Neural cell (in vitro differentiated cells): ENCODE measurements at regions not wholly inside any gene's neighbourhood (a gene's known extent, or its start where the extent isn't known, plus 50 kb on each side); places are given as distances from the start of the nearest gene placed in this dataset.

Source experiments
- H2AFZ ChIP-seq: fragments of 200-600, 300-800 bp; sonication (generic), shearing (Covaris generic); 2 replicates; pipeline ENCODE4 v1.6.0; 2014; ENCODE audit warnings: low read depth, mild to moderate bottlenecking, antibody characterized with exemption, low read length, moderate library complexity
- H3F3A ChIP-seq: fragments of 200-600 bp; shearing (Covaris generic); 2 replicates; pipeline ENCODE4 v1.6.1; 2016; ENCODE audit warnings: mild to moderate bottlenecking, moderate library complexity, mixed read lengths, antibody characterized with exemption, low read length; ENCODE audit not compliant: insufficient read depth, poor library complexity, severe bottlenecking
- H3K27ac ChIP-seq: fragments of 200-600, 300-800 bp; sonication (generic), shearing (Covaris generic); 2 replicates; pipeline ENCODE4 v1.5.1; 2014; ENCODE audit warnings: mild to moderate bottlenecking, low read length, moderate library complexity
- H3K27me3 ChIP-seq: fragments of 300-800, 200-600 bp; sonication (generic), shearing (Covaris generic); 2 replicates; pipeline ENCODE4 v1.6.0; 2014; ENCODE audit warnings: mild to moderate bottlenecking, low read depth, low read length, moderate library complexity; ENCODE audit not compliant: insufficient read depth
- H3K36me3 ChIP-seq: fragments of 300-800, 200-600 bp; sonication (generic), shearing (Covaris generic); 2 replicates; pipeline ENCODE4 v1.5.1; 2014; ENCODE audit warnings: mild to moderate bottlenecking, antibody characterized with exemption, low read length, moderate library complexity; ENCODE audit not compliant: insufficient read depth
- H3K4me2 ChIP-seq: fragments of 300-800, 200-600 bp; sonication (generic), shearing (Covaris generic); 2 replicates; pipeline ENCODE4 v1.6.0; 2014; ENCODE audit warnings: mild to moderate bottlenecking, low read length
- H3K4me3 ChIP-seq: fragments of 300-800, 200-600 bp; sonication (generic), shearing (Covaris generic); 2 replicates; pipeline ENCODE4 v1.5.1; 2014; ENCODE audit warnings: mild to moderate bottlenecking, low read length, moderate library complexity
- H3K79me2 ChIP-seq: fragments of 200-600 bp; shearing (Covaris generic); replicated peaks from 2 replicates; pipeline ENCODE4 v1.6.0; 2014; ENCODE audit warnings: mild to moderate bottlenecking, low read length, moderate library complexity; ENCODE audit not compliant: insufficient read depth
- H3K9ac ChIP-seq: fragments of 300-800, 200-600 bp; sonication (generic), shearing (Covaris generic); 2 replicates; pipeline ENCODE4 v1.6.1; 2016; ENCODE audit warnings: mild to moderate bottlenecking, low read length, mixed read lengths
- H3K9me2 ChIP-seq: fragments of 200-600 bp; shearing (Covaris generic); 2 replicates; pipeline ENCODE4 v1.6.1; 2016; ENCODE audit warnings: mild to moderate bottlenecking, low read length, mixed read lengths; ENCODE audit not compliant: insufficient read depth
- H3K9me3 ChIP-seq: fragments of 200-600, 300-800 bp; sonication (generic), shearing (Covaris generic); 2 replicates; pipeline ENCODE4 v1.6.1; 2016; ENCODE audit warnings: mild to moderate bottlenecking, mixed run types, low read length, moderate library complexity, mixed read lengths
- H4K20me1 ChIP-seq: fragments of 200-600 bp; shearing (Covaris generic); 2 replicates; pipeline ENCODE4 v1.6.1; 2016; ENCODE audit warnings: mild to moderate bottlenecking, mixed run types; ENCODE audit not compliant: insufficient read depth
- CTCF ChIP-seq: fragments of 450-650 bp; IDR thresholded peaks from 2 replicates; pipeline ENCODE4 v1.5.1; 2014; ENCODE audit warnings: antibody characterized with exemption, mild to moderate bottlenecking, moderate library complexity; ENCODE audit not compliant: poor library complexity, severe bottlenecking
- EP300 ChIP-seq: fragments of 450-650 bp; conservative IDR thresholded peaks from 2 replicates; pipeline ENCODE4 v1.6.1; 2014; ENCODE audit warnings: antibody characterized with exemption, mild to moderate bottlenecking, moderate library complexity; ENCODE audit not compliant: poor library complexity, severe bottlenecking
- EZH2 ChIP-seq: fragments of 200-600, 300-800 bp; shearing (Covaris generic), sonication (generic); IDR thresholded peaks from 2 replicates; pipeline ENCODE4 v1.6.1; 2014; ENCODE audit warnings: antibody characterized with exemption, low read length, borderline replicate concordance, mild to moderate bottlenecking; ENCODE audit not compliant: insufficient read depth, poor library complexity, severe bottlenecking
- MXI1 ChIP-seq: fragments of 450-650 bp; conservative IDR thresholded peaks from 2 replicates; pipeline ENCODE4 v1.6.1; 2014; ENCODE audit warnings: antibody characterized with exemption, mild to moderate bottlenecking; ENCODE audit not compliant: poor library complexity, severe bottlenecking
- POLR2AphosphoS5 ChIP-seq: IDR thresholded peaks from 2 replicates; pipeline ENCODE4 v1.6.1; 2012
- RAD21 ChIP-seq: fragments of 450-650 bp; conservative IDR thresholded peaks from 2 replicates; pipeline ENCODE4 v1.6.1; 2014; ENCODE audit warnings: antibody characterized with exemption, mild to moderate bottlenecking, moderate library complexity
- SMC3 ChIP-seq: fragments of 450-650 bp; conservative IDR thresholded peaks from 2 replicates; pipeline ENCODE4 v1.6.1; 2014; ENCODE audit warnings: antibody characterized with exemption, mild to moderate bottlenecking, moderate library complexity; ENCODE audit not compliant: poor library complexity
- TAF1 ChIP-seq: IDR thresholded peaks from 2 replicates; pipeline ENCODE4 v1.6.1; 2012; ENCODE audit warnings: low read depth
- TF ChIP-seq, protein P1 (sequence below): IDR thresholded peaks from 2 replicates; pipeline ENCODE4 v1.6.1; 2012; ENCODE audit warnings: borderline replicate concordance

DNA sequence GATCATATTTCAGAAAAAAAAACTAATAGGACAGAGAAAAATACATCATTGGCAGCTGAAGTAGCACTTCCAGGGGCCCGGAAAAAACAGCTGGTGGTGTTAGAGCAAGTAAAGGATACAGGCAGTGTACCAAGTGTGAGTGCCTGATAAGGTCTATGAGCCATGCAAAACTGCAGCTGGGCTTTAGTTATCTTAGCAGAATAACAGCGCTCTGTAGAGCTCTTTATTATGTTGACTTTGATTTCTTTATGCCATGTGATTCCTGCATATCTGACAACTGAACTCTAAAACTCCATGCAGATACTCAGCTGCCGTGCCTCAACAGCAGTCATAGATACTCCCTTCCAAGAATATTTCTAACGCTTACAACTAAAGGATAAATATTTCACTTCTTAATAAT is 119.5 kb downstream of the CAAP1 start:
- H3K27ac ChIP-seq = no peak overlapping the region
- no peak overlapping the region for H3K9ac ChIP-seq
- H3K36me3 ChIP-seq = no peaks in the 10 kb centered on the region
- no peaks in the 10 kb centered on the region for H4K20me1 ChIP-seq
- no peaks in the 10 kb centered on the region for H3K79me2 ChIP-seq
- H3F3A ChIP-seq = no peaks in the 10 kb centered on the region
- no peak overlapping the region for H2AFZ ChIP-seq
- no peak overlapping the region for H3K4me3 ChIP-seq
- H3K27me3 ChIP-seq = no peaks in the 10 kb centered on the region
- H3K9me3 ChIP-seq = no peaks in the 10 kb centered on the region
- no peak overlapping the region for H3K4me2 ChIP-seq
- no peaks in the 10 kb centered on the region for H3K9me2 ChIP-seq
- TF ChIP-seq EP300 = no peak
- TF ChIP-seq RAD21 = no peak
- TF ChIP-seq CTCF = no peak

DNA sequence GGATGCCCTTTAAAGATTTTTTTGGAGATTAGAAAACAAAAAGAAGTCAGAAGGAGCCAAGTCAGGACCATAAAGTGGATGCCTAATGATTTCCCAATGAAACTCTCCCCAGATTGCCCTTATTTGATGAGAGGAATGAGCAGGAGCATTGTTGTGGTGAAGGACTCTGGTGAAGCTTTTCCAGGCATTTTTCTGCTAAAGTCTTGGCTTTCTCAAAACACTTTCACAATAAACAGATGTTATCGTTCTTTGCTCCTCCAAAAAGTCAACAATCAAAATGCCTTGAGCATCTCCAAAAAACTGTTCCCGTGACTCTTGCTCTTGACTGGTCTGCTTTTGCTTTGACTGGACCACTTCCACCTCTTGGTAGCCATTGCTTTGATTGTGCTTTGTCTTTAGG is 121.8 kb downstream of the CAAP1 start:
- Histone ChIP-seq H3K9me2 (no peaks in the 10 kb centered on the region), H3K27me3 (no peaks in the 10 kb centered on the region), H3K36me3 (no peaks in the 10 kb centered on the region), H3K27ac (no peak overlapping the region), H4K20me1 (no peaks in the 10 kb centered on the region), H3K9me3 (no peaks in the 10 kb centered on the region), H3K79me2 (no peaks in the 10 kb centered on the region), H3F3A (no peaks in the 10 kb centered on the region), H3K4me3 (no peak overlapping the region), H2AFZ (no peak overlapping the region), H3K9ac (no peak overlapping the region), H3K4me2 (no peak overlapping the region)
- TF ChIP-seq, protein P1, sequence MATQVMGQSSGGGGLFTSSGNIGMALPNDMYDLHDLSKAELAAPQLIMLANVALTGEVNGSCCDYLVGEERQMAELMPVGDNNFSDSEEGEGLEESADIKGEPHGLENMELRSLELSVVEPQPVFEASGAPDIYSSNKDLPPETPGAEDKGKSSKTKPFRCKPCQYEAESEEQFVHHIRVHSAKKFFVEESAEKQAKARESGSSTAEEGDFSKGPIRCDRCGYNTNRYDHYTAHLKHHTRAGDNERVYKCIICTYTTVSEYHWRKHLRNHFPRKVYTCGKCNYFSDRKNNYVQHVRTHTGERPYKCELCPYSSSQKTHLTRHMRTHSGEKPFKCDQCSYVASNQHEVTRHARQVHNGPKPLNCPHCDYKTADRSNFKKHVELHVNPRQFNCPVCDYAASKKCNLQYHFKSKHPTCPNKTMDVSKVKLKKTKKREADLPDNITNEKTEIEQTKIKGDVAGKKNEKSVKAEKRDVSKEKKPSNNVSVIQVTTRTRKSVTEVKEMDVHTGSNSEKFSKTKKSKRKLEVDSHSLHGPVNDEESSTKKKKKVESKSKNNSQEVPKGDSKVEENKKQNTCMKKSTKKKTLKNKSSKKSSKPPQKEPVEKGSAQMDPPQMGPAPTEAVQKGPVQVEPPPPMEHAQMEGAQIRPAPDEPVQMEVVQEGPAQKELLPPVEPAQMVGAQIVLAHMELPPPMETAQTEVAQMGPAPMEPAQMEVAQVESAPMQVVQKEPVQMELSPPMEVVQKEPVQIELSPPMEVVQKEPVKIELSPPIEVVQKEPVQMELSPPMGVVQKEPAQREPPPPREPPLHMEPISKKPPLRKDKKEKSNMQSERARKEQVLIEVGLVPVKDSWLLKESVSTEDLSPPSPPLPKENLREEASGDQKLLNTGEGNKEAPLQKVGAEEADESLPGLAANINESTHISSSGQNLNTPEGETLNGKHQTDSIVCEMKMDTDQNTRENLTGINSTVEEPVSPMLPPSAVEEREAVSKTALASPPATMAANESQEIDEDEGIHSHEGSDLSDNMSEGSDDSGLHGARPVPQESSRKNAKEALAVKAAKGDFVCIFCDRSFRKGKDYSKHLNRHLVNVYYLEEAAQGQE = no peak
- TF ChIP-seq EZH2 (no peak), POLR2AphosphoS5 (no peak), SMC3 (no peak), TAF1 (no peak), MXI1 (no peak)

DNA sequence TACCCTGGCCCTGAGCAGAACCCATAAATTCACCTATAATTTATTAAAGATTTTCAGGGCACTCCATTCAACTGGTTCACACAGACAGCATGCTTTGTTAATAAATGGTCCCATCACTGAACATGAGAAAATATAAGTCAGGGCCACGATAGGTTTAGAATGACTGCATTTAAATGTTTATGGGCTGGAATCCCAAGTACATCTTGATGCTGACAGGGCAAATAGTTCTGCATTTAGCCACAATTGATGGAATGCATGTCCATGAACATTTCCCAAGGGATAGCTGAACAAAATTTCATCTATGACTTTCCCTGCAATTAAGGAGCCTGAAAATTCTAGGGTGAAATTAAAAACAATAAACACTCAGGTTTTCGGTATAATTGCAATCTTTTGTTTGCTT is 124.5 kb downstream of the CAAP1 start:
- H3F3A ChIP-seq = no peaks in the 10 kb centered on the region
- H3K9ac ChIP-seq = no peak overlapping the region
- no peaks in the 10 kb centered on the region for H3K27me3 ChIP-seq
- no peaks in the 10 kb centered on the region for H3K36me3 ChIP-seq
- H3K4me3 ChIP-seq = no peak overlapping the region
- no peaks in the 10 kb centered on the region for H3K9me3 ChIP-seq
- TF ChIP-seq SMC3 = no peak
- TF ChIP-seq TAF1 = no peak
- TF ChIP-seq POLR2AphosphoS5 = no peak
- TF ChIP-seq, protein P1 = no peak
- no peak for TF ChIP-seq RAD21
- TF ChIP-seq MXI1 = no peak
- no peak for TF ChIP-seq EZH2
- TF ChIP-seq EP300 = no peak
- TF ChIP-seq CTCF = no peak
- H2AFZ ChIP-seq = no peak overlapping the region
- H3K9me2 ChIP-seq = no peaks in the 10 kb centered on the region
- H3K27ac ChIP-seq = no peak overlapping the region
- H4K20me1 ChIP-seq = no peaks in the 10 kb centered on the region
- no peak overlapping the region for H3K4me2 ChIP-seq
- no peaks in the 10 kb centered on the region for H3K79me2 ChIP-seq
